HG03558 (cell line): ENCODE measurements at regions not wholly inside any gene's neighbourhood (a gene's known extent, or its start where the extent isn't known, plus 50 kb on each side); places are given as distances from the start of the nearest gene placed in this dataset.

ENCODE experiments used
- ATAC-seq: cut with Tn5 transposase; IDR thresholded peaks from one replicate; pipeline ENCODE4 v1.9.1; 2021; ENCODE audit warnings: moderate number of reproducible peaks; ENCODE audit not compliant: unreplicated experiment; ENCODE audit errors: extremely low read depth

DNA sequence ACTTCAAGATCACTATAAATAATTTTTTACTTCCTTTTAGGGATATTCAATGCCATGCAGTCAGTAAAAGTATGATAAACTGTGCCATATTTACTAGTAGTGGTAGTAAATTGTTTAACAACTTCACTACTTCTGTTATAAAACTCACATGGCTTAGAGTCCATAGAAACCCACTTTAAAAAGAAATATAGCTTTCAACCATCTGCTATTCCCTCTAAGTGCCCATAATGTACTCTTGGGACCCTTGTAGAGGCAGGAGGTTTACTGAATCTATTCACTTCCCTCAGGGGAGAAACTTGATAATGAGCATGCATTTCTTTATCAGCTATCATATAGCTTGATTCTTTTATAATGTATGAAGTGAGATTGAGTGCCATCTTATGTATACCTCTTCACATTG, 1448.4 kb upstream of the ALCAM start:
- ATAC-seq: no peak

DNA sequence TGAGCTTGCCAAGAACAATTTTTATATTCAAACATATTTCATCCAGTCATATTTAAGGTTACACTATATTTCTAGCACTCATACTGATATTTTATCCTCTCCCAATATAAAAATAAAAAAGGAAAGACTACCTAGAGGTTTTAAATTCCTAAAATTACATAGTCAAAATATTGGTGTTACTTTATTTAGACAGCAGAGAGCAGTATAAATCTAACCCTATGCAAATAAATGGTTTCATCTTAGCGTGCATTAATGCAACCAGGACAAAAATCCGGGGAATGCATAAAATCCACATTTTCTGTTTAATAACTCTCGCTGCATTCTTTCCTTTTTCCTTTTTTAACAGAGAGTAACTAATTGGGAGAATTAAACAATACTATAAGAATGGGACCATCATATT, 1447.4 kb upstream of the ALCAM start:
- ATAC-seq: no peak

GRCh38 chr3:103923907-103924306, 1442.8 kb upstream of the ALCAM start:
- no peak for ATAC-seq

GRCh38 chr3:103924544-103924943, 1442.2 kb upstream of the ALCAM start:
- no peak for ATAC-seq

GRCh38 chr3:103926936-103927335, 1439.8 kb upstream of the ALCAM start:
- no peak for ATAC-seq

- no peak for ATAC-seq
These were observed 1438.8 kb upstream of the ALCAM start for GRCh38 chr3:103927896-103928295.

DNA sequence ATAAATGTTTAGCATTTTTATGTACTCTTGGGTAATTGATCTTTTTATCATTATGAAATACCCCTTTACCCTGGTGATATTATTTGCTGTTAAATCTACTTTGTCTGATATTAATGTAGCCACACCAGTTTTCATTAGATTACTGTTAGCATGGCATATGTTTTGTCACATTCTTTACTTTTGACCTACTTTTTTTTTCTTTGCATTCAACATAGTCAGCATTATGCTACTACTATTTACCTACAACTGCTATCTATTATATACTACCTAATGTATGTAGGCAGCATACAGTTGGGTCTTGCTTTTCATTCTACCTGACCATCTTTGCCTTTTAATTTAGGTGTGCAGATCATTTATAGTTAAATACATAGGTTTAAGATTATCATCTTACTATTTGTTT, 1429.6 kb upstream of the ALCAM start:
- ATAC-seq: no peak

GRCh38 chr3:103947062-103947461, 1419.6 kb upstream of the ALCAM start:
- ATAC-seq: no peak

DNA sequence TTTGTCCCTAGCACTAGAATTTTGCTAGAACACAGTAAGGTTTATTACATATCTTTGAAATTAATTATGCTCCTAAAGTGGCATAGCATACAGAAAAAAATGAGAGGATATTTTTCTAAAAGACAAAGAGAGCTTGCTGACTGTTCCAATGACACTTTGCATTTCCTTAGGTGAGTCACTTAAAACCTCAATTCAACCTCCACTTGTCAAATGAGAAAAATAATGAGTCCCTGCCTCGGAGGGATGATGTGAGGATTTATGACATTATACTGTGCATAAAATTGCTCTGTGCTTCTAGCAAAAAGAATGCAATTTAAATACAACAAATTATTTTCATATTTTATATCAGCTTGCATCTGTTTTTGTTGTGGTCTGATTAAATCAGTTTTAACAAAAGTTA, 1417.0 kb upstream of the ALCAM start:
- no peak for ATAC-seq

GRCh38 chr3:103950676-103951075, 1416.0 kb upstream of the ALCAM start:
- ATAC-seq: no peak

GRCh38 chr3:103953796-103954195, 1412.9 kb upstream of the ALCAM start:
- ATAC-seq: no peak

GRCh38 chr3:103960819-103961218, 1405.9 kb upstream of the ALCAM start:
- no peak for ATAC-seq

DNA sequence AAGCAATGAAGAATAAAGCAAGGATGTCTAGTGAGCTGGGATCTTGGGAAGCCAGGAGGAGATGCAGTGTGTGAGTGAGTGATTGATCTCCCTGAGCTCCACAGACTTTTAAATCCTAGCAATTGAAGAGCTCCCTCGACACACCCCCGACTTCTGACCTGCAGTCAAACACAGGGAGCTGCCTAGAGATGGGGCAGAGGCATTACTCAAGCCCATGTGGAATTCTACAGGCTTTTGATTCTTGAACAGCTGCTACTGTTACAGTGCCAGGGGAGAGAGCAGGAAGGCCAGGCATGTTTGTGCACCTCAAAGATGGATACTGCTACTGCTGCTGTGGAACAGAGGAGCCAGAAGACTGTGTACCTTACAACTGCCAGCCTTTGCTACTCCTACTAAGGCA, 1403.1 kb upstream of the ALCAM start:
- no peak for ATAC-seq

- no peak for ATAC-seq
These were observed 1400.9 kb upstream of the ALCAM start for GRCh38 chr3:103965764-103966163.

DNA sequence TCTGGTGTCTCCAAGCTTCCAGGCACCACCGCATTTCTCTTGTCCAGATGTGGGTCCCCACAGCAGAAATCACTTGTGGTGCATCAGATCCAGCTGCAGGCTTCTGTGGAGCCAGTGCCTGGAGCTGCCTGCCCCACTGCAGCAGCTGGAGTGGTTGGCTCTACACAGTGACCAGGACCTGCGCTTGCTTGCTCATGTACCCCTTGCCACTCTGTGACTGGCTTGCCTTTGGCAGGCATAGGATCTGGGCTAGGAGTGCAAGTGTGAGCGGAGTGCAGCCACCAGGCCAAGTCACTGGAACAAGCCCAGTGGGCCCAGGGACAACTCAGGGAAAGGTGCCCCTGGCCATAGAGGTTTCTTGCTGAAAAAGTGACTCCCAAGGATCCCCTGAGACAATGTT, 1400.0 kb upstream of the ALCAM start:
- ATAC-seq: no peak

GRCh38 chr3:103968131-103968530, 1398.6 kb upstream of the ALCAM start:
- no peak for ATAC-seq

GRCh38 chr3:103968751-103969150, 1398.0 kb upstream of the ALCAM start:
- ATAC-seq: peak; percentile 93

DNA sequence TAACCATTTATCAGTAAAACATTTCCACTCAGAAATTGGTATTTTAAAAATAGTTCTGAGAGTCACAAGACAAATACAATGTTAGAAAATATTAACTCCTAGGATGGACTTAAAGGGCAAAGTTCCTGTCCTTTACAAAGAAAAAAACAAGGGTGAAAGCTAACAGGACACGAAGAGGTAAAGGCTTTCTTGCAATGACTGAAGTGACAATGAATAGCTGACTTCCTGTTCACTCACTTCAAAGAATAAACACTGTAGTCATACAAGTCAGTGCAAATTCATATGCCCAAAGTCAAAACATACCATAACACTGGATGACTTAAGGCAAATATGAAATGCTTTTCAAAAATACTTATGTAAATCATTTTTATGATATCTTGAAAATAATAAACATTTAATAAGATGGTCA, 1389.8 kb upstream of the ALCAM start:
- peak; percentile 66 for ATAC-seq

DNA sequence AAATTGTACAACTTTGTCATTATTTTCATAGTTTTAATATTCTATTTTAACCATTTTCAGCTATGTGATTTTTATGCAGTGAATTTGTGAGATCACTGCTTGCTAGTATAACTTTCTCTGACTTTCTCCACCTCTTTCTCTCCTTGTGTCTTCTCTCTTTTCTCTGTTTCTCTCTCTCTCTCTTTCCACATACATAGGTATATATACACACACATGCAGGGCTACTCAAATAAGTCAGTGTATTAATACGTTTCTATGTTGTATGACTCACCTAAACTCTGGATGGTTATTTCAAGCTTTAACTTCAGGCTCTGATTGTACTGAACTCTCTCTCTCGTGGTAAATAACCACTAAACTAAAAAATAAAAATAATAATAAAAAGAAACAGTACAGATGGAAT, 1389.3 kb upstream of the ALCAM start:
- no peak for ATAC-seq

- no peak for ATAC-seq
These were observed 1375.1 kb upstream of the ALCAM start for GRCh38 chr3:103991461-103992115.

GRCh38 chr3:103992469-103992868, 1374.2 kb upstream of the ALCAM start:
- no peak for ATAC-seq

- no peak for ATAC-seq
These were observed 1361.8 kb upstream of the ALCAM start for GRCh38 chr3:104004956-104005355.

DNA sequence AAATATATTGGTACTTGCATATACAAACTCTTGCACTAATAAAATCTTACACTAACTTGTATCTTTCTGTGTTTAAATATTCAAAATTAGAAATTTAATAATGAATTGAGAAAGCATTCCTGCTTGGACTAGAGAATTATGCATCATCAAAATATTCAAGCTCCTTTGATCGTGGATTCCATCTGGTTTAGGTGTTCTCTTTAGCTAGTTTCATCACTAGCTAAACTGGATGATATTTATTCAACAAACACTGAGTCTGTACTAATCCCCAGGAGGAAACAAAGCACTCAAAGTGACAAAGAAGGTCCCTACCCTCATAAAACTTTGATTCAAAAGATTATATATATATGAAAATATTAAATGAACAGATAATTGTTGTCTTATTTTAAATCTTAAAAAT, 1360.9 kb upstream of the ALCAM start:
- no peak for ATAC-seq
